Astrocyte (in vitro differentiated cells and primary cell): ENCODE measurements at regions not wholly inside any gene's neighbourhood (a gene's known extent, or its start where the extent isn't known, plus 50 kb on each side); places are given as distances from the start of the nearest gene placed in this dataset.

Source experiments
- CTCF ChIP-seq: IDR thresholded peaks from 2 replicates; pipeline ENCODE4 v1.5.1; 2011; ENCODE audit warnings: low read depth, mild to moderate bottlenecking, inconsistent platforms, low read length, moderate library complexity; ENCODE audit not compliant: insufficient read depth
- EZH2 ChIP-seq: IDR thresholded peaks from 2 replicates; pipeline ENCODE4 v1.6.1; 2012; ENCODE audit warnings: mild to moderate bottlenecking, low read length, inconsistent platforms; ENCODE audit not compliant: insufficient read depth

- TF ChIP-seq CTCF (no peak), EZH2 (no peak)
Measured at GRCh38 chr21:17690078-17690494, 77.4 kb upstream of the BTG3 start.
